ENCODE measurements at regions not wholly inside any gene's neighbourhood (a gene's known extent, or its start where the extent isn't known, plus 50 kb on each side); places are given as distances from the start of the nearest gene placed in this dataset.

GRCh38 chr4:138788267-138788790, 227.3 kb upstream of the NOCT start:
- TF ChIP-seq CTCF (IDR thresholded peaks at IDR 0.05) (no peak), POLR2A (IDR thresholded peaks at IDR 0.05) (no peak)
